ENCODE measurements at regions not wholly inside any gene's neighbourhood (a gene's known extent, or its start where the extent isn't known, plus 50 kb on each side); places are given as distances from the start of the nearest gene placed in this dataset.

- no peak for TF ChIP-seq CTCF (IDR thresholded peaks at IDR 0.05)
- ATAC-seq (ENCODE audit: insufficient number of reproducible peaks, low FRiP score, low read depth) = no peak
- Histone ChIP-seq H3K4me3 (no peak overlapping the region), H3K36me3 (no peaks in the 10 kb centered on the region), H3K27ac (no peak overlapping the region), H3K9me3 (no peaks in the 10 kb centered on the region), H3K4me1 (ENCODE audit: control insufficient read depth in 1 of 2, low read depth in 2 of 2) (peaks cover 0 to 10% of the 10 kb centered on the region in 2 donors), H3K27me3 (replicated peaks; ENCODE audit: insufficient read depth) (no peaks in the 10 kb centered on the region)
- DNase-seq (ENCODE audit: low spot score) = no peak
These were observed 668.1 kb downstream of the MED13L start for GRCh38 chr12:115609347-115609746.

GRCh38 chr12:115606040-115606439, 671.5 kb downstream of the MED13L start:
- Histone ChIP-seq H3K27me3 (replicated peaks; ENCODE audit: insufficient read depth) (no peaks in the 10 kb centered on the region), H3K4me3 (no peak overlapping the region), H3K36me3 (no peaks in the 10 kb centered on the region), H3K4me1 (ENCODE audit: control insufficient read depth in 1 of 2, low read depth in 2 of 2) (no peaks in the 10 kb centered on the region), H3K27ac (no peak overlapping the region), H3K9me3 (no peaks in the 10 kb centered on the region)
- DNase-seq (ENCODE audit: low spot score) (no peak), ATAC-seq (ENCODE audit: insufficient number of reproducible peaks, low FRiP score, low read depth) (no peak)
- no peak for TF ChIP-seq CTCF (IDR thresholded peaks at IDR 0.05)

- no peak for TF ChIP-seq CTCF (IDR thresholded peaks at IDR 0.05)
- Histone ChIP-seq H3K9me3 (no peaks in the 10 kb centered on the region), H3K27ac (no peak overlapping the region), H3K27me3 (replicated peaks; ENCODE audit: insufficient read depth) (no peaks in the 10 kb centered on the region), H3K4me1 (ENCODE audit: control insufficient read depth in 1 of 2, low read depth in 2 of 2) (no peaks in the 10 kb centered on the region), H3K36me3 (no peaks in the 10 kb centered on the region), H3K4me3 (peak overlapping the region; percentile 38)
- no peak for ATAC-seq (ENCODE audit: insufficient number of reproducible peaks, low FRiP score, low read depth)
- DNase-seq (ENCODE audit: low spot score) = no peak
These were observed 678.4 kb downstream of the MED13L start for GRCh38 chr12:115598871-115599811.

- H3K27ac ChIP-seq = no peak overlapping the region
- no peaks in the 10 kb centered on the region for H3K36me3 ChIP-seq
- H3K9me3 ChIP-seq = no peaks in the 10 kb centered on the region
- ATAC-seq (ENCODE audit: insufficient number of reproducible peaks, low FRiP score, low read depth) = no peak
- TF ChIP-seq CTCF (IDR thresholded peaks at IDR 0.05) = no peak
- no peak overlapping the region for H3K4me3 ChIP-seq
- no peaks in the 10 kb centered on the region for H3K4me1 ChIP-seq (ENCODE audit: control insufficient read depth in 1 of 2, low read depth in 2 of 2)
- DNase-seq (ENCODE audit: low spot score) = no peak
- H3K27me3 ChIP-seq (replicated peaks; ENCODE audit: insufficient read depth) = no peaks in the 10 kb centered on the region
These were observed 680.3 kb downstream of the MED13L start for GRCh38 chr12:115597157-115597712.

GRCh38 chr12:115588131-115588530, 689.4 kb downstream of the MED13L start:
- no peak for TF ChIP-seq CTCF (IDR thresholded peaks at IDR 0.05)
- no peaks in the 10 kb centered on the region for H3K4me1 ChIP-seq (ENCODE audit: control insufficient read depth in 1 of 2, low read depth in 2 of 2)
- no peaks in the 10 kb centered on the region for H3K36me3 ChIP-seq
- no peaks in the 10 kb centered on the region for H3K9me3 ChIP-seq
- no peaks in the 10 kb centered on the region for H3K27me3 ChIP-seq (replicated peaks; ENCODE audit: insufficient read depth)
- no peak for ATAC-seq (ENCODE audit: insufficient number of reproducible peaks, low FRiP score, low read depth)
- H3K4me3 ChIP-seq = no peak overlapping the region
- no peak for DNase-seq (ENCODE audit: low spot score)
- H3K27ac ChIP-seq = no peak overlapping the region

All from thoracic aorta (tissue), 2 donors.